Parathyroid adenoma (tissue), 2 donors: ENCODE measurements at regions not wholly inside any gene's neighbourhood (a gene's known extent, or its start where the extent isn't known, plus 50 kb on each side); places are given as distances from the start of the nearest gene placed in this dataset.

Experiments used
- H2AFZ ChIP-seq: fragments of 300-600 bp; sonication (generic); one replicate; pipeline ENCODE4 v1.7.0; 2017; ENCODE audit warnings: antibody characterized with exemption, mild to moderate bottlenecking
- H3K27ac ChIP-seq: fragments of 300-600 bp; sonication (generic); one replicate; pipeline ENCODE4 v1.7.0; 2017
- H3K27me3 ChIP-seq: fragments of 300-600 bp; sonication (generic); one replicate; pipeline ENCODE4 v1.7.0; 2017; ENCODE audit warnings: low read length; ENCODE audit not compliant: control insufficient read depth, insufficient read depth
- H3K36me3 ChIP-seq: fragments of 300-600 bp; sonication (generic); one replicate; pipeline ENCODE4 v1.7.0; 2017; ENCODE audit warnings: low read length; ENCODE audit not compliant: control insufficient read depth, insufficient read depth
- H3K4me1 ChIP-seq: fragments of 300-600 bp; sonication (generic); one replicate; pipeline ENCODE4 v1.7.0; 2017; ENCODE audit warnings: control low read depth
- H3K4me2 ChIP-seq: fragments of 300-600 bp; sonication (generic); one replicate; pipeline ENCODE4 v1.7.0; 2017; ENCODE audit warnings: low read length
- H3K4me3 ChIP-seq: fragments of 300-600 bp; sonication (generic); one replicate; pipeline ENCODE4 v1.7.0; 2017; ENCODE audit warnings: low read depth, low read length
- H3K79me2 ChIP-seq: fragments of 300-600 bp; sonication (generic); one replicate; pipeline ENCODE4 v1.7.0; 2017; ENCODE audit warnings: control low read depth
- H3K9ac ChIP-seq: fragments of 300-600 bp; sonication (generic); one replicate; pipeline ENCODE4 v1.7.0; 2017; ENCODE audit warnings: mild to moderate bottlenecking
- H3K9me3 ChIP-seq: fragments of 300-600 bp; sonication (generic); one replicate; pipeline ENCODE4 v1.7.0; 2017; ENCODE audit warnings: low read length; ENCODE audit not compliant: control insufficient read depth
- TF ChIP-seq, protein P1 (sequence below): fragments of 300-600 bp; sonication (generic); IDR thresholded peaks from one replicate; pipeline ENCODE4 v1.7.0; 2017; ENCODE audit warnings: antibody characterized with exemption, mild to moderate bottlenecking
- donor health status: primary hyperparathyroidism.

DNA sequence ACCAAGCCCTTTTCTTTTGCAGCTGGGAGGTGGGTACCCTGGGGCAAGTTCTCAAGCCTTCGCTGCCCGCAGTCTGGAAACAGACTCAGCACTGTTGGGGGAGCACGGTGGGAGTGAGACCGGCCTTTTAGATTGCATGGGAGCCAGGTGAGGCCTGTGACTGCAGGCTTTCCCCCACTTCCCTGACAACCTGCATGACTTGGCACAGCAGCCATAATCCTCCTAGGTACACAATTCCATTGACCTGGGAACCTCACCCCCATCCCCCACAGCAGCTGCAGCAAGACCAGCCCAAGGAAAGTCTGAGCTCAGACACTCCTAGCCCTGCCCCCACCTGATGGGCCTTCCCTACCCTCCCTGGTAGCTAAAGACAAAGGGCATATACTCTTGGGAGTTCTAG, 52.2 kb upstream of the CCDC80 start:
- Histone ChIP-seq H3K4me1 (no peaks in the 10 kb centered on the region), H3K9me3 (no peaks in the 10 kb centered on the region), H3K4me2 (no peak overlapping the region), H3K27ac (no peak overlapping the region), H3K36me3 (no peaks in the 10 kb centered on the region), H3K9ac (no peak overlapping the region), H3K4me3 (no peak overlapping the region), H2AFZ (no peak overlapping the region), H3K79me2 (no peaks in the 10 kb centered on the region), H3K27me3 (no peaks in the 10 kb centered on the region)
- TF ChIP-seq, protein P1, sequence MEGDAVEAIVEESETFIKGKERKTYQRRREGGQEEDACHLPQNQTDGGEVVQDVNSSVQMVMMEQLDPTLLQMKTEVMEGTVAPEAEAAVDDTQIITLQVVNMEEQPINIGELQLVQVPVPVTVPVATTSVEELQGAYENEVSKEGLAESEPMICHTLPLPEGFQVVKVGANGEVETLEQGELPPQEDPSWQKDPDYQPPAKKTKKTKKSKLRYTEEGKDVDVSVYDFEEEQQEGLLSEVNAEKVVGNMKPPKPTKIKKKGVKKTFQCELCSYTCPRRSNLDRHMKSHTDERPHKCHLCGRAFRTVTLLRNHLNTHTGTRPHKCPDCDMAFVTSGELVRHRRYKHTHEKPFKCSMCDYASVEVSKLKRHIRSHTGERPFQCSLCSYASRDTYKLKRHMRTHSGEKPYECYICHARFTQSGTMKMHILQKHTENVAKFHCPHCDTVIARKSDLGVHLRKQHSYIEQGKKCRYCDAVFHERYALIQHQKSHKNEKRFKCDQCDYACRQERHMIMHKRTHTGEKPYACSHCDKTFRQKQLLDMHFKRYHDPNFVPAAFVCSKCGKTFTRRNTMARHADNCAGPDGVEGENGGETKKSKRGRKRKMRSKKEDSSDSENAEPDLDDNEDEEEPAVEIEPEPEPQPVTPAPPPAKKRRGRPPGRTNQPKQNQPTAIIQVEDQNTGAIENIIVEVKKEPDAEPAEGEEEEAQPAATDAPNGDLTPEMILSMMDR = no peak
